Colonic mucosa (tissue), 4 donors: ENCODE measurements at regions not wholly inside any gene's neighbourhood (a gene's known extent, or its start where the extent isn't known, plus 50 kb on each side); places are given as distances from the start of the nearest gene placed in this dataset.

Experiments used
- DNase-seq: peaks from one replicate; pipeline ENCODE4 v3.0.0-alpha.2; 2020
- H3K27ac ChIP-seq: fragments of 200-600 bp; one replicate; pipeline ENCODE4 v1.8.0; 2021
- H3K27me3 ChIP-seq: fragments of 200-600 bp; one replicate; pipeline ENCODE4 v1.8.0; 2021
- H3K36me3 ChIP-seq: fragments of 200-600 bp; one replicate; pipeline ENCODE4 v1.8.0; 2021
- H3K4me1 ChIP-seq: fragments of 200-600 bp; one replicate; pipeline ENCODE4 v1.8.0; 2021; ENCODE audit warnings: mild to moderate bottlenecking
- H3K4me3 ChIP-seq: fragments of 200-600 bp; one replicate; pipeline ENCODE4 v1.8.0; 2021
- H3K9ac ChIP-seq, 2 donors: one replicate each; pipeline ENCODE4 v1.7.0; 2013; ENCODE audit warnings: control low read depth in 2 of 2, low read depth in 2 of 2, low read length in 2 of 2
- H3K9me3 ChIP-seq: fragments of 200-600 bp; one replicate; pipeline ENCODE4 v1.8.0; 2021
- intact Hi-C: fragments of 100-400 bp; cut with DNase I; formaldehyde crosslinking; loops from one replicate; pipeline ENCODE4 v1.14.1; 2022
- TF ChIP-seq, protein P1 (sequence below): fragments of 200-600 bp; IDR thresholded peaks from one replicate; pipeline ENCODE4 v1.8.0; 2022; ENCODE audit warnings: antibody characterized with exemption, mild to moderate bottlenecking
- donor health status: healthy.
- donor health status: DM: no; HTN: no; CAD: no.
- donor health status: DM: no; HTN: no; CAD: no.

DNA sequence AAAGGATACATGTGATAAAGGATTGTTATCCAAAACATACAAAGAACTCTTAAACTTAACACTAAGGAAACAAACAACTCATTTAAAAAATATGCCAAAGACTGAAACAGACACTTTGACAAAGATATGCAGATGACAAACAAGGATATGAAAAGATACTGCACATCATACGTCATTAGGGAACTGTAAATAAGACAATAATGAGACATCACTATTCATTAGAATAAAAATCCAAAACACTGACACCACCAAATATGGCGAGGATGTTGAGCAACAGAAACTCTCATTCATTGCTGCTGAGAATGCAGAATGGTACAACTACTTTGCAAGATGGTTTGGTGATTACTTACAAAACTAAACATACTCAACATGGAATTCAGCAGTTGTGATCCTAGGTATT, 156.5 kb upstream of the FOXA2 start:
- Histone ChIP-seq H3K9ac (no peak overlapping the region), H3K36me3 (no peaks in the 10 kb centered on the region), H3K27me3 (no peaks in the 10 kb centered on the region), H3K27ac (no peak overlapping the region), H3K4me3 (no peak overlapping the region), H3K4me1 (no peaks in the 10 kb centered on the region), H3K9me3 (no peaks in the 10 kb centered on the region)
- intact Hi-C loops = no loop called here
- no peak for DNase-seq
- TF ChIP-seq, protein P1, sequence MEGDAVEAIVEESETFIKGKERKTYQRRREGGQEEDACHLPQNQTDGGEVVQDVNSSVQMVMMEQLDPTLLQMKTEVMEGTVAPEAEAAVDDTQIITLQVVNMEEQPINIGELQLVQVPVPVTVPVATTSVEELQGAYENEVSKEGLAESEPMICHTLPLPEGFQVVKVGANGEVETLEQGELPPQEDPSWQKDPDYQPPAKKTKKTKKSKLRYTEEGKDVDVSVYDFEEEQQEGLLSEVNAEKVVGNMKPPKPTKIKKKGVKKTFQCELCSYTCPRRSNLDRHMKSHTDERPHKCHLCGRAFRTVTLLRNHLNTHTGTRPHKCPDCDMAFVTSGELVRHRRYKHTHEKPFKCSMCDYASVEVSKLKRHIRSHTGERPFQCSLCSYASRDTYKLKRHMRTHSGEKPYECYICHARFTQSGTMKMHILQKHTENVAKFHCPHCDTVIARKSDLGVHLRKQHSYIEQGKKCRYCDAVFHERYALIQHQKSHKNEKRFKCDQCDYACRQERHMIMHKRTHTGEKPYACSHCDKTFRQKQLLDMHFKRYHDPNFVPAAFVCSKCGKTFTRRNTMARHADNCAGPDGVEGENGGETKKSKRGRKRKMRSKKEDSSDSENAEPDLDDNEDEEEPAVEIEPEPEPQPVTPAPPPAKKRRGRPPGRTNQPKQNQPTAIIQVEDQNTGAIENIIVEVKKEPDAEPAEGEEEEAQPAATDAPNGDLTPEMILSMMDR = no peak

DNA sequence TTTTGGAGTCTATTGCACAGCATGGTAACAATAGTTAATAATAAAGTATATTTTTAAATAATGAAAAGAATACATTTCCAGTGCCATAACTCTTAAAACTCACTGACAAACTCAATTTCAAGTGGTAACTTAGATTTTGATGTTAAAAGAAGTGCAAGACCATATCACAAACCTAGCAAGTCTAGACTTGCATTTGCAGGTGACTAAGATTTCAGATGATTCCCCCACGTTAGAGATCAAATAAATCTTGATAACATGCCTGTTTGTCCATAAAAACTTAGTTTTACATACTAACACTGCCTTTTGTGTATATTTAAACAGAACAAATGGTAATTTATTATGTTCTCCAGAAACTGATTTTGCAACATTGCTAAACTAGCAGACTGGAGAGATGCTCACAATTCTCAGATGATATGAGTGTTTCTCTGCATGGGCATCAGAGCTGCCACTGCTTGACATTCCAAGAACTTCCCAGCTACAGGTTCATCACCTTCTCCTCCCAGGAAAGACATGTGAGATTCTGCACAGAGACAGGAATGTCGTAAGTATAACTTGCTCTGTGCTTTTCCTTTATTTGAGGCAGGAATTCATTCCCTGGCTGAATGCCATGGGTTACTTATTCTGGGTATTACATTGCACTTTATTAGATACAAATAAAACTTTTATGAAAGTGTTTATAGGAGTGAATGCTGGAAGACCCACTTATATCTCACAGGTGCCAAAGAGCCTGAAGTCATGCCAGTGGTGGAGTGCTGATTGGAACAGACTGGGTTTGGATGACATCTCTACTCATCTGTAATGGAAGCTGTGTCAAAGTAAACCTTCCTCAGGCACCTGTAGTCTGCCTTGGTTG, 160.2 kb upstream of the FOXA2 start:
- TF ChIP-seq, protein P1 = no peak
- H3K9me3 ChIP-seq = no peaks in the 10 kb centered on the region
- intact Hi-C loops = no loop called here
- no peak overlapping the region for H3K9ac ChIP-seq
- no peaks in the 10 kb centered on the region for H3K27me3 ChIP-seq
- no peak for DNase-seq
- no peak overlapping the region for H3K27ac ChIP-seq
- H3K36me3 ChIP-seq = no peaks in the 10 kb centered on the region
- no peak overlapping the region for H3K4me3 ChIP-seq
- H3K4me1 ChIP-seq = no peaks in the 10 kb centered on the region

DNA sequence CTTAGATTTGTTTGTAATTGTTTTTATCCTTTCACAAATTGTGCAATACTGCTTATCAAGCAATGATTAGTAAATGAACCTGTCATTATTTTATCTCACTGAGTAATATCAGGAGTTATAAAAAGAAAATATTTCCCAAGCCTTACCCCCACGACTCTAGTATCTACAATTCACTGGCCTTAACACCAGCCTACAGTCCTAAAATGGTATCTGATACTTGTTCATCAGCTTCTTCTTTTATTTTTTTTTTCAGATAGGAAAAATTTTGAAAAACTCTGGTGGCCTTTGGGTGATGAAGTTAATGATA, 160.8 kb upstream of the FOXA2 start:
- H3K4me3 ChIP-seq = no peak overlapping the region
- H3K27me3 ChIP-seq = no peaks in the 10 kb centered on the region
- DNase-seq = no peak
- no peaks in the 10 kb centered on the region for H3K9me3 ChIP-seq
- H3K4me1 ChIP-seq = no peaks in the 10 kb centered on the region
- intact Hi-C loops = no loop called here
- H3K27ac ChIP-seq = no peak overlapping the region
- H3K9ac ChIP-seq = no peak overlapping the region
- H3K36me3 ChIP-seq = no peaks in the 10 kb centered on the region
- TF ChIP-seq, protein P1 = no peak

DNA sequence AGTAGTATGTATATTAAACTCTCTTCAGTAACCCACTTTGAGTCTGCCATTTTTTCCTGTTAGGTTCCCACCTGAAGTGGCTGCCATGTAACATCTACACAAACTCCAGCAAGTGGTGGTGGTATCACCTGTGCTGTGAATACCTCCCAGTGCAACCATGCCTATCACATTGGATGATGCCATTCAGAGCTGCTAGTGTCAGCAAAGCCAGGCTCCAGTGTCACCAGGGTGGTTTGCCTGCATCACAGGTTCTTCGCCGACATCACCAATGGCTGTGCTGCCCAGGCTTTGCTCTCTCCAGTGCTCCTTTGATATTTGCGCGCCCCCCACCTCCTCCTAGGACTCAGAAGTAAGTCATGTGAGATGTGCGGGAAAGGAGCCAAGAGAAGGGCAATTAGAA, 162.6 kb upstream of the FOXA2 start:
- Histone ChIP-seq H3K4me1 (no peaks in the 10 kb centered on the region), H3K9ac (no peak overlapping the region), H3K27ac (no peak overlapping the region), H3K9me3 (no peaks in the 10 kb centered on the region), H3K36me3 (no peaks in the 10 kb centered on the region), H3K4me3 (no peak overlapping the region), H3K27me3 (no peaks in the 10 kb centered on the region)
- TF ChIP-seq, protein P1 = no peak
- intact Hi-C loops = no loop called here
- DNase-seq = no peak

DNA sequence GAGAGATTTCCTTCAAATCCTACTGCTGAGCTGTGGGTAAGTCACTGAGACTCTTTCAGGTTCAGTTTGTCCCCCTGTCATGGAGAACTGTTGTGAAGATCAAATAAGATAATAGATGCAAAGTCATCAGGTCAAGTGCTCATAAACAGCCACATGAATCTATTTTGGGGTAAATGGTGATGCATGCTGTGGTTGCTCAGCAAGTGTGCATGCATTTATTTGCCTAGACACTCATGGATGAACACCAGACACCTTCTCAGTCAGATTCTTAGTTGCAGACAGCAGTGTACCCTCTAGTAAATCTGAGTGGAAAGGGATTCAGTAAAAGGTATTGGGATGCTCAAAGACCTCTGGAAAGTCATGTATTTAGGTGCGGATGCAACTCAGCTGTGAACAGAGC, 168.0 kb upstream of the FOXA2 start:
- no peak overlapping the region for H3K9ac ChIP-seq
- H3K4me1 ChIP-seq = no peaks in the 10 kb centered on the region
- no peak for DNase-seq
- H3K4me3 ChIP-seq = no peak overlapping the region
- no peak overlapping the region for H3K27ac ChIP-seq
- no peaks in the 10 kb centered on the region for H3K36me3 ChIP-seq
- TF ChIP-seq, protein P1 = no peak
- no peaks in the 10 kb centered on the region for H3K27me3 ChIP-seq
- intact Hi-C loops = no loop called here
- H3K9me3 ChIP-seq = no peaks in the 10 kb centered on the region
